Stomach (tissue), 4 donors: ENCODE measurements at regions not wholly inside any gene's neighbourhood (a gene's known extent, or its start where the extent isn't known, plus 50 kb on each side); places are given as distances from the start of the nearest gene placed in this dataset.

ENCODE experiments used
- POLR2A ChIP-seq, 4 donors: fragments of 450-650 bp; IDR thresholded peaks; one replicate each; pipeline ENCODE4 v1.6.1; 2016; ENCODE audit warnings: antibody characterized with exemption in 4 of 4, control low read depth in 2 of 4, mild to moderate bottlenecking in 1 of 4, moderate library complexity in 1 of 4
- TF ChIP-seq, protein P1 (sequence below), 7 experiments: fragments of 450-650 bp in 4 of 7; fragments of 200-600 bp in 3 of 7; sonication (generic) in 3 of 7; IDR thresholded peaks; one replicate each; pipeline ENCODE4 v1.5.1; 2016 to 2019; ENCODE audit warnings: antibody characterized with exemption in 7 of 7, control low read depth in 2 of 7, mild to moderate bottlenecking in 1 of 7

DNA sequence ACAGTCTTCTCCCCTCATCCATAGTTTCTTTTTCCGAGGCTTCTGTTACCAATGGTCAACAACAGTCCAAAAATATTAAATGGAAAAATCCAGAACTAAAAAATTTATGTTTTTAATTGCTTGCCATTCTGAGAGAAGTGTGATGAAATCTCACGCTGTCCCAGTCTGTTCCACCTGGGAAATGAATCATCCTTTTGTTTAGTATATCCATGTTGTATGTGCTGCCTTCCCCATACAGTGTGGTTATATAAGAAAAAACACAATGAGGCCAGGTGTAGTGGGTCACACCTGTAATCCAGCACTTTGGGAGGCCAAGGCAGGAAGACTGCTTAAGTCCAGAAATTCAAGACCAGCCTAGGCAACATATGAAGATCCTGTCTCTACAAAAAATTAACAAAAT, 161.6 kb downstream of the CHIC2 start:
- TF ChIP-seq, protein P1, sequence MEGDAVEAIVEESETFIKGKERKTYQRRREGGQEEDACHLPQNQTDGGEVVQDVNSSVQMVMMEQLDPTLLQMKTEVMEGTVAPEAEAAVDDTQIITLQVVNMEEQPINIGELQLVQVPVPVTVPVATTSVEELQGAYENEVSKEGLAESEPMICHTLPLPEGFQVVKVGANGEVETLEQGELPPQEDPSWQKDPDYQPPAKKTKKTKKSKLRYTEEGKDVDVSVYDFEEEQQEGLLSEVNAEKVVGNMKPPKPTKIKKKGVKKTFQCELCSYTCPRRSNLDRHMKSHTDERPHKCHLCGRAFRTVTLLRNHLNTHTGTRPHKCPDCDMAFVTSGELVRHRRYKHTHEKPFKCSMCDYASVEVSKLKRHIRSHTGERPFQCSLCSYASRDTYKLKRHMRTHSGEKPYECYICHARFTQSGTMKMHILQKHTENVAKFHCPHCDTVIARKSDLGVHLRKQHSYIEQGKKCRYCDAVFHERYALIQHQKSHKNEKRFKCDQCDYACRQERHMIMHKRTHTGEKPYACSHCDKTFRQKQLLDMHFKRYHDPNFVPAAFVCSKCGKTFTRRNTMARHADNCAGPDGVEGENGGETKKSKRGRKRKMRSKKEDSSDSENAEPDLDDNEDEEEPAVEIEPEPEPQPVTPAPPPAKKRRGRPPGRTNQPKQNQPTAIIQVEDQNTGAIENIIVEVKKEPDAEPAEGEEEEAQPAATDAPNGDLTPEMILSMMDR (IDR thresholded peaks at IDR 0.05) = no peak
- TF ChIP-seq POLR2A (IDR thresholded peaks at IDR 0.05) = no peak
